HepG2 (cell line): ENCODE measurements at regions not wholly inside any gene's neighbourhood (a gene's known extent, or its start where the extent isn't known, plus 50 kb on each side); places are given as distances from the start of the nearest gene placed in this dataset.

ENCODE experiments used
- ATF2 ChIP-seq: sonication (generic); formaldehyde crosslinking; IDR thresholded peaks from 2 replicates; pipeline ENCODE4 v1.4.0; 2020; ENCODE audit warnings: missing genetic modification reagents
- ESRRA ChIP-seq: sonication (generic); formaldehyde crosslinking; IDR thresholded peaks from 2 replicates; pipeline ENCODE4 v1.5.1; 2020; ENCODE audit warnings: mild to moderate bottlenecking, low read depth, missing genetic modification reagents
- GATAD2A ChIP-seq: IDR thresholded peaks from 2 replicates; pipeline ENCODE4 v1.6.1; 2016
- HDAC2 ChIP-seq: sonication (generic); formaldehyde crosslinking; IDR thresholded peaks from 2 replicates; pipeline ENCODE4 v1.4.0; 2020; ENCODE audit warnings: missing genetic modification reagents
- HNRNPK ChIP-seq: fragments of 200-400 bp; formaldehyde crosslinking; IDR thresholded peaks from 2 replicates; pipeline ENCODE4 v1.6.1; 2018; ENCODE audit warnings: low read length, low read depth, moderate library complexity, mild to moderate bottlenecking; ENCODE audit not compliant: poor library complexity, severe bottlenecking
- IRF1 ChIP-seq: sonication (generic); formaldehyde crosslinking; IDR thresholded peaks from 2 replicates; pipeline ENCODE4 v1.4.0; 2020; ENCODE audit warnings: low read depth, mild to moderate bottlenecking, missing genetic modification reagents
- POLR2AphosphoS5 ChIP-seq: IDR thresholded peaks from 2 replicates; pipeline ENCODE4 v1.6.1; 2012; ENCODE audit warnings: low read depth, low read length
- RAD21 ChIP-seq: fragments of 450-650 bp; formaldehyde crosslinking; IDR thresholded peaks from 2 replicates; pipeline ENCODE4 v1.5.0; 2020; ENCODE audit warnings: mild to moderate bottlenecking
- RBAK ChIP-seq: sonication (generic); formaldehyde crosslinking; IDR thresholded peaks from 2 replicates; pipeline ENCODE4 v1.5.1; 2020; ENCODE audit warnings: mild to moderate bottlenecking, missing genetic modification reagents
- RNF2 ChIP-seq: fragments of 450-650 bp; conservative IDR thresholded peaks from 2 replicates; pipeline ENCODE4 v1.6.1; 2016; ENCODE audit warnings: low read depth
- TF ChIP-seq, protein P1 (sequence below): sonication (generic); formaldehyde crosslinking; IDR thresholded peaks from 2 replicates; pipeline ENCODE4 v1.4.0; 2020; ENCODE audit warnings: mild to moderate bottlenecking, missing genetic modification reagents

- TF ChIP-seq POLR2AphosphoS5, result no peak
- no peak for TF ChIP-seq GATAD2A
- no peak for TF ChIP-seq RAD21 (CRISPR knock-in tag)
- no peak for TF ChIP-seq HNRNPK
- TF ChIP-seq ATF2, result no peak
- TF ChIP-seq RNF2, result no peak
- TF ChIP-seq, protein P1, sequence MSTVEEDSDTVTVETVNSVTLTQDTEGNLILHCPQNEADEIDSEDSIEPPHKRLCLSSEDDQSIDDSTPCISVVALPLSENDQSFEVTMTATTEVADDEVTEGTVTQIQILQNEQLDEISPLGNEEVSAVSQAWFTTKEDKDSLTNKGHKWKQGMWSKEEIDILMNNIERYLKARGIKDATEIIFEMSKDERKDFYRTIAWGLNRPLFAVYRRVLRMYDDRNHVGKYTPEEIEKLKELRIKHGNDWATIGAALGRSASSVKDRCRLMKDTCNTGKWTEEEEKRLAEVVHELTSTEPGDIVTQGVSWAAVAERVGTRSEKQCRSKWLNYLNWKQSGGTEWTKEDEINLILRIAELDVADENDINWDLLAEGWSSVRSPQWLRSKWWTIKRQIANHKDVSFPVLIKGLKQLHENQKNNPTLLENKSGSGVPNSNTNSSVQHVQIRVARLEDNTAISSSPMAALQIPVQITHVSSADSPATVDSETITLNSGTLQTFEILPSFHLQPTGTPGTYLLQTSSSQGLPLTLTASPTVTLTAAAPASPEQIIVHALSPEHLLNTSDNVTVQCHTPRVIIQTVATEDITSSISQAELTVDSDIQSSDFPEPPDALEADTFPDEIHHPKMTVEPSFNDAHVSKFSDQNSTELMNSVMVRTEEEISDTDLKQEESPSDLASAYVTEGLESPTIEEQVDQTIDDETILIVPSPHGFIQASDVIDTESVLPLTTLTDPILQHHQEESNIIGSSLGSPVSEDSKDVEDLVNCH (CRISPR knock-in tag), result no peak
- TF ChIP-seq IRF1, result no peak
- no peak for TF ChIP-seq RBAK
- TF ChIP-seq HDAC2 (CRISPR knock-in tag), result no peak
- TF ChIP-seq ESRRA (CRISPR knock-in tag), result no peak
Observed at GRCh38 chr10:47205192-47205591, 94.8 kb upstream of the GDF10 start.
